Loucy (cell line): ENCODE measurements at regions not wholly inside any gene's neighbourhood (a gene's known extent, or its start where the extent isn't known, plus 50 kb on each side); places are given as distances from the start of the nearest gene placed in this dataset.

Experiments
- H2AFZ ChIP-seq: fragments of 200-600 bp; sonication (generic); 2 replicates; pipeline ENCODE4 v1.6.0; 2016; ENCODE audit warnings: antibody characterized with exemption, mild to moderate bottlenecking, low read length, moderate library complexity
- H3F3A ChIP-seq: fragments of 200-600 bp; 2 replicates; pipeline ENCODE4 v1.6.0; 2016; ENCODE audit warnings: antibody characterized with exemption, low read depth, mild to moderate bottlenecking
- H3K27me3 ChIP-seq: fragments of 200-600 bp; sonication (generic); 2 replicates; pipeline ENCODE4 v1.6.1; 2014; ENCODE audit warnings: low read length, mild to moderate bottlenecking; ENCODE audit not compliant: insufficient read depth, poor library complexity, severe bottlenecking
- H3K36me3 ChIP-seq: fragments of 200-600 bp; sonication (generic); 2 replicates; pipeline ENCODE4 v1.6.1; 2016; ENCODE audit warnings: low read length; ENCODE audit not compliant: insufficient read depth
- H3K4me1 ChIP-seq: fragments of 200-600 bp; sonication (generic); 2 replicates; pipeline ENCODE4 v1.5.1; 2014; ENCODE audit warnings: low read length, mild to moderate bottlenecking; ENCODE audit not compliant: insufficient read depth, poor library complexity, severe bottlenecking
- H3K4me2 ChIP-seq: fragments of 200-600 bp; sonication (generic); 2 replicates; pipeline ENCODE4 v1.6.0; 2014; ENCODE audit warnings: antibody characterized with exemption, low read length, low read depth, mild to moderate bottlenecking; ENCODE audit not compliant: poor library complexity, severe bottlenecking
- H3K4me3 ChIP-seq: fragments of 200-600 bp; sonication (generic); 2 replicates; pipeline ENCODE4 v1.5.1; 2014; ENCODE audit warnings: low read length, mild to moderate bottlenecking, mixed read lengths; ENCODE audit not compliant: poor library complexity, severe bottlenecking
- H3K79me2 ChIP-seq: fragments of 200-600 bp; sonication (generic); 2 replicates; pipeline ENCODE4 v1.6.1; 2014; ENCODE audit warnings: low read length; ENCODE audit not compliant: insufficient read depth
- H3K9ac ChIP-seq: fragments of 200-600 bp; sonication (generic); 2 replicates; pipeline ENCODE4 v1.6.0; 2014; ENCODE audit warnings: mild to moderate bottlenecking, low read depth, low read length, moderate library complexity; ENCODE audit not compliant: poor library complexity, severe bottlenecking
- H3K9me2 ChIP-seq: fragments of 200-600 bp; sonication (generic); replicated peaks from 2 replicates; pipeline ENCODE4 v1.6.1; 2016; ENCODE audit warnings: low read depth, low read length, mixed read lengths
- H3K9me3 ChIP-seq: fragments of 200-600 bp; sonication (generic); 2 replicates; pipeline ENCODE4 v1.6.1; 2014; ENCODE audit warnings: mild to moderate bottlenecking, antibody characterized with exemption, low read length, low read depth; ENCODE audit not compliant: insufficient read depth
- H4K20me1 ChIP-seq: fragments of 200-600 bp; sonication (generic); 2 replicates; pipeline ENCODE4 v1.6.0; 2014; ENCODE audit warnings: antibody characterized with exemption, low read length, mild to moderate bottlenecking; ENCODE audit not compliant: insufficient read depth, poor library complexity, severe bottlenecking
- CTCF ChIP-seq: fragments of 200-600 bp; sonication (generic); conservative IDR thresholded peaks from 2 replicates; pipeline ENCODE4 v1.5.1; 2014; ENCODE audit warnings: mild to moderate bottlenecking, antibody characterized with exemption, low read length
- EZH2phosphoT487 ChIP-seq: fragments of 200-600 bp; IDR thresholded peaks from 2 replicates; pipeline ENCODE4 v1.6.1; 2018; ENCODE audit warnings: antibody characterized with exemption, mild to moderate bottlenecking, moderate library complexity, borderline replicate concordance

- Histone ChIP-seq H3K9ac (peak overlapping the region; percentile 92), H2AFZ (no peak overlapping the region), H3K27me3 (no peaks in the 10 kb centered on the region), H3K9me3 (no peaks in the 10 kb centered on the region), H3K36me3 (no peaks in the 10 kb centered on the region), H3K4me3 (peak overlapping the region; percentile 80), H3K4me2 (peak overlapping the region; percentile 89), H3K4me1 (peaks cover 84% of the 10 kb centered on the region), H3F3A (no peaks in the 10 kb centered on the region), H4K20me1 (no peaks in the 10 kb centered on the region), H3K9me2 (no peaks in the 10 kb centered on the region), H3K79me2 (peaks cover 27% of the 10 kb centered on the region)
- TF ChIP-seq CTCF (no peak), EZH2phosphoT487 (no peak)
These were observed 101.6 kb upstream of the SSBP2 start for GRCh38 chr5:81852291-81853029.

- Histone ChIP-seq H3K27me3 (no peaks in the 10 kb centered on the region), H3K4me1 (peaks cover 76% of the 10 kb centered on the region), H3K9me2 (no peaks in the 10 kb centered on the region), H3K9ac (peak overlapping the region; percentile 92), H3K79me2 (peaks cover 27% of the 10 kb centered on the region), H4K20me1 (no peaks in the 10 kb centered on the region), H3F3A (no peaks in the 10 kb centered on the region), H3K36me3 (no peaks in the 10 kb centered on the region), H3K4me2 (peak overlapping the region; percentile 69), H3K9me3 (no peaks in the 10 kb centered on the region), H2AFZ (0 out of 2 replicates have a peak overlapping the region, but pooled peaks have one; percentile 17), H3K4me3 (peak overlapping the region; percentile 80)
- TF ChIP-seq EZH2phosphoT487 (no peak), CTCF (no peak)
These were observed 100.7 kb upstream of the SSBP2 start for GRCh38 chr5:81851481-81852178.

- peak overlapping the region; percentile 80 for H3K4me3 ChIP-seq
- TF ChIP-seq EZH2phosphoT487 (no peak), CTCF (no peak)
- H3K9me3 ChIP-seq: no peaks in the 10 kb centered on the region
These were observed 99.8 kb upstream of the SSBP2 start for GRCh38 chr5:81850501-81851357.

More at GRCh38 chr5:81850501-81851357, 99.8 kb upstream of the SSBP2 start:
- Histone ChIP-seq H3K79me2 (peaks cover 27% of the 10 kb centered on the region), H3K4me1 (peaks cover 67% of the 10 kb centered on the region), H3K4me2 (peak overlapping the region; percentile 69), H3K27me3 (no peaks in the 10 kb centered on the region), H3K36me3 (no peaks in the 10 kb centered on the region), H4K20me1 (no peaks in the 10 kb centered on the region), H3F3A (no peaks in the 10 kb centered on the region), H3K9ac (peak overlapping the region; percentile 92), H2AFZ (no peak overlapping the region), H3K9me2 (no peaks in the 10 kb centered on the region)
